Esophagus squamous epithelium (tissue), 4 donors: ENCODE measurements at regions not wholly inside any gene's neighbourhood (a gene's known extent, or its start where the extent isn't known, plus 50 kb on each side); places are given as distances from the start of the nearest gene placed in this dataset.

ENCODE experiments used
- CTCF ChIP-seq, 6 experiments: fragments of 450-650 bp in 4 of 6; fragments of 200-600 bp in 2 of 6; sonication (generic) in 2 of 6; IDR thresholded peaks; one replicate each; pipeline ENCODE4 v1.5.1; 2016 to 2019; ENCODE audit warnings: antibody characterized with exemption in 6 of 6, mild to moderate bottlenecking in 4 of 6, moderate library complexity in 4 of 6
- POLR2A ChIP-seq, 4 donors: fragments of 450-650 bp; IDR thresholded peaks; one replicate each; pipeline ENCODE4 v1.6.1; 2017; ENCODE audit warnings: antibody characterized with exemption in 4 of 4, mild to moderate bottlenecking in 4 of 4, moderate library complexity in 3 of 4

- TF ChIP-seq CTCF (IDR thresholded peaks at IDR 0.05) (no peak), POLR2A (IDR thresholded peaks at IDR 0.05) (no peak)
Observed at GRCh38 chr1:4253935-4254334, 353.9 kb upstream of the C1orf174 start.
